ENCODE measurements at regions not wholly inside any gene's neighbourhood (a gene's known extent, or its start where the extent isn't known, plus 50 kb on each side); places are given as distances from the start of the nearest gene placed in this dataset.
"Not testable (repeated sequence)": the region's sequence is repeated elsewhere in the genome, so short reads cannot be mapped to it uniquely, and the experiment has no call there.

DNA sequence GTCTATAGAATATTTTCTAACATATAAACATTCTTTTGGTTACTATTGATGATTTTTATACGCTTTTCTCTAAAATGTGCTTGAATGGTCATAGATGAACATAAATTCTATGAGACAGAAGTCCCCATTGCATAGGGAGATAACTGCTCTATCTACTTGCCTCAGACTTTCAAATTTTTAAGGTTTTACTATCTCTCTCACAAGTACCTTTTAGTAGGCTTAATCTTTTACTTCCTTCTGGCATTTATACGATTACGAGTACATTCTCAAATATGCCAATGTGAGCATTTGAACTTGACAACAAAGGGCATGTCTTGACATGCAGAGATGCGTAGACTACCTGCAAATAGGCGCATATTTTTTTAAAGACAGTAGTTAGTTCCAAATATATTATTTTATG lies 935.9 kb upstream of the LRATD1 start:
- Mint-ChIP-seq H3K4me1 (ENCODE audit: low read depth in 2 of 2) (no peaks in the 10 kb centered on the region), H3K36me3 (ENCODE audit: insufficient read depth) (peaks cover 2% of the 10 kb centered on the region), H3K9me3 (peaks cover 8 to 14% of the 10 kb centered on the region in 2 donors), H3K27me3 (no peaks in the 10 kb centered on the region), H3K4me3 (no peak overlapping the region), H3K27ac (no peak overlapping the region)
- ATAC-seq (replicated peaks) (no peak), DNase-seq (no peak)

DNA sequence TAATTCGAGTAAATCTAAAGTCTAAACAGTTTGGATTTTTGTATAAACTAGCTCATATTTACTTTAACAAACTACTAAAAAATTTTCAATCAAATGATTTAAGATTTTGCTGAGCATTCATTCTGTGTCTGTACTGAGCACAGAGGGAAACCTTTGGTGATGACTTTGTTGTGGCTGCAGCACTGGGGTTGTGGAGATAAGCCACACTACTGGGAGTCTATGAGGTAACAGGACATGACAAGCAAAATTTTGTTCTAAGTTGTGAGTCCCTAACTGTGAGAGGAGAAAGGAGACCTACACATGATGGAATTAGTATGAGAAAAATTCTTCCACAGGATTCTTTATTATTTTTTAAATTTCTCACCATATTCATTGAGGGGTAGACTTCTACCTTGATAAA lies 933.7 kb upstream of the LRATD1 start:
- ATAC-seq (replicated peaks) = no peak
- no peak for DNase-seq
- H3K27ac Mint-ChIP-seq = no peak overlapping the region
- no peaks in the 10 kb centered on the region for H3K27me3 Mint-ChIP-seq
- H3K4me1 Mint-ChIP-seq (ENCODE audit: low read depth in 2 of 2) = no peaks in the 10 kb centered on the region
- H3K36me3 Mint-ChIP-seq (ENCODE audit: insufficient read depth) = no peaks in the 10 kb centered on the region
- no peak overlapping the region for H3K4me3 Mint-ChIP-seq
- peaks cover 9 to 14% of the 10 kb centered on the region in 2 donors for H3K9me3 Mint-ChIP-seq

DNA sequence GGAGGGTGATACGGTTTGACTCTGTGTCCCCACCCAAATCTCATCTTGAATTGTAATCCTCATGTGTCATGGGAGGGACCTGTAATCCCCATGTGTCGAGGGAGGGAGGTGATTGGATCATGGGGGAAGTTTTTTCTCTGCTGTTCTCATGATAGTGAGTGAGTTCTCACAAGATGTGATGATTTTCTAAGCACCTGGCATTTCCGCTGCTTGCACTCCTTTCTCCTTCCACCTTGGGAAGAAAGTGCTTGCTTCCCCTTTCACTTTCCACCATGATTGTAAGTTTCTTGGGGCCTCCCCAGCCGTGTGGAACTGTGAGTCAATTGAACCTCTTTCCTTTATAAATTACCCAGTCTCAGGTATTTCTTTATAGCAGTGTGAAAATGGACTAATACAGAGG lies 932.6 kb upstream of the LRATD1 start:
- H3K27ac Mint-ChIP-seq; H3K36me3 Mint-ChIP-seq (ENCODE audit: insufficient read depth); H3K4me3 Mint-ChIP-seq; H3K4me1 Mint-ChIP-seq (ENCODE audit: low read depth in 2 of 2); H3K27me3 Mint-ChIP-seq; ATAC-seq (replicated peaks); DNase-seq: not testable (repeated sequence)
- peaks cover 12 to 22% of the 10 kb centered on the region in 2 donors for H3K9me3 Mint-ChIP-seq

DNA sequence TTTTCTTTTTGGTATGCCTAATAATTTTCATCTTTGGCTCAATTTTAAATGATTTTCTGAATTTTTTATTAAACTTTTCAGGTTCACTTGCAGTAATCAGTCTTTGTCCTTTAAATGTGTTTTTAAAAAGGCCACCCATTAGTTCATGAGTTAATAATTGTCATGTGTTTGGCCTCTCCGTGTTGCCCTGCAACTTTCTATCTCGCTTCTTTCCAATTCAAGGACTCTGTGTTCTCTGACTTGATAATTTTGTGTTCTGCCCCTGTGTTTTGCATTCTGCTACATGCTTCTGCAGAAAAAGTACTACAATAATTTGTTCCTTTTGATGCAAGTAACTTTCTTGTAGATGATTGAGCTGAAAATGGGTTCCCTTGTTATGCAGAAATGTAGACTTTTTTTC lies 921.4 kb upstream of the LRATD1 start:
- H3K27ac Mint-ChIP-seq = no peak overlapping the region

DNA sequence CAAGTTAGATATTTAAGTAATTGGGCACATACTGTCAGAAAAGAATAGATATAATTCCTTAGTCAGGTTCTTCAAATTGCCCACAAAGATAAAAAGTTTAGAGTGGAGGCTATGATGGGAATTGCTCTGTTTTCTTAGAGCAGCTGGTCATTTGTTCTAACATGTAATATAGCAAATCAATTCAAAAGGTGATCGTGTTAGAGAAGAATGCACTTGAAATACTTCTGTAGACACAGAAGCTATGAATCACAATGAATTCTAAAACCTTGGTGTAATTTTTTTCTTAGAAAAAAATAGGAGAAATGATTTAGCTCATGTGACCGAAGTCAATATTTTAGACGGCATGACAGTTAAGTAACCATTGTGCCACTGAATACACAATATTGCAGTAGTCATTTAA lies 918.1 kb upstream of the LRATD1 start:
- no peak overlapping the region for H3K27ac Mint-ChIP-seq
- H3K27me3 Mint-ChIP-seq = no peaks in the 10 kb centered on the region
- no peak for DNase-seq
- no peaks in the 10 kb centered on the region for H3K36me3 Mint-ChIP-seq (ENCODE audit: insufficient read depth)
- ATAC-seq (replicated peaks) = no peak
- H3K4me3 Mint-ChIP-seq = no peak overlapping the region
- peaks cover under 1 to 4% of the 10 kb centered on the region in 2 donors for H3K9me3 Mint-ChIP-seq
- H3K4me1 Mint-ChIP-seq (ENCODE audit: low read depth in 2 of 2) = no peaks in the 10 kb centered on the region

More for the DNA sequence above, 921.4 kb upstream of the LRATD1 start:
- H3K4me3 Mint-ChIP-seq = no peak overlapping the region
- H3K4me1 Mint-ChIP-seq (ENCODE audit: low read depth in 2 of 2) = no peaks in the 10 kb centered on the region
- DNase-seq = no peak
- no peaks in the 10 kb centered on the region for H3K36me3 Mint-ChIP-seq (ENCODE audit: insufficient read depth)
- no peak for ATAC-seq (replicated peaks)
- H3K9me3 Mint-ChIP-seq = peaks cover 6 to 15% of the 10 kb centered on the region in 2 donors
- H3K27me3 Mint-ChIP-seq = no peaks in the 10 kb centered on the region

DNA sequence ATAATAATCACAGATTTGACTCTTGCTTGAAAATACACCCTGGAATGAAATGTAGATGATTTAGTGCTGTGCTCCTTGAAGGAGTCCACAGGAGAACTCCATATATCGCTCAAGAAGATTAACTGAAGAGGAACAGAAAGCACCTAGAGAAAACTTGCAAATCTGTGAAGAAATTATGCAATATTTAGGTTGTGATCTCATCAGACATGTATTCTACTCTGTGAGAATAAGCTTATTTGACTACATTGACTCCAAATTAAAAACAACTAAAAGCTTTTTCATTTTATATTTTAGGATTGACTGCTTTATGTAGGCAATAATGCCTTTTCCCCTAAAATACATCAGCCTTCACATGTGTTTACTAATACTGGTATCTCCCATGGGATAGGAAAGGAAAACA lies 906.6 kb upstream of the LRATD1 start:
- H3K4me1 Mint-ChIP-seq (ENCODE audit: low read depth in 2 of 2) = no peaks in the 10 kb centered on the region
- no peak for DNase-seq
- no peaks in the 10 kb centered on the region for H3K36me3 Mint-ChIP-seq (ENCODE audit: insufficient read depth)
- H3K9me3 Mint-ChIP-seq = peaks cover 8 to 12% of the 10 kb centered on the region in 2 donors
- no peak overlapping the region for H3K4me3 Mint-ChIP-seq
- no peak for ATAC-seq (replicated peaks)
- H3K27ac Mint-ChIP-seq = no peak overlapping the region
- no peaks in the 10 kb centered on the region for H3K27me3 Mint-ChIP-seq

DNA sequence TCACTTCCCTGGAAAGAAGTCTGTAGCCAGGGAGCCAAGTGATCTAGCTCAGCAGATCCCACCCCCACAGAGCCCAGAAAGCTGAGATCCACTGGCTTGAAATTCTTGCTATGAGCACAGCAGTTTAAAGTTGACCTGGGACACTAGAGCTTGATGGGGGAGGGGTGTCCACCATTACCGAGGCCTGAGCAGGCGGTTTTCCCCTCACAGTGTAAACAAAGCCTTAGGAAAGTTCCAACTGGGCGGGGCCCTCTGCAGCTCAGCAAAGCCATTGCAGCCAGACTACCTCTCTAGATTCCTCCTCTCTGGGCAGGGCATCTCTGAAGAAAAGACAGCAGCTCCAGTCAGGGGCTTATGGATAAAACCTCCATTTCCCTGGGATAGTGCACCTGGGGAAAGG lies 887.2 kb upstream of the LRATD1 start:
- Mint-ChIP-seq H3K27me3 (no peaks in the 10 kb centered on the region), H3K9me3 (peaks cover 15 to 32% of the 10 kb centered on the region in 2 donors), H3K4me3 (no peak overlapping the region), H3K27ac (no peak overlapping the region), H3K4me1 (ENCODE audit: low read depth in 2 of 2) (no peaks in the 10 kb centered on the region), H3K36me3 (ENCODE audit: insufficient read depth) (no peaks in the 10 kb centered on the region)
- DNase-seq (no peak), ATAC-seq (replicated peaks) (no peak)

DNA sequence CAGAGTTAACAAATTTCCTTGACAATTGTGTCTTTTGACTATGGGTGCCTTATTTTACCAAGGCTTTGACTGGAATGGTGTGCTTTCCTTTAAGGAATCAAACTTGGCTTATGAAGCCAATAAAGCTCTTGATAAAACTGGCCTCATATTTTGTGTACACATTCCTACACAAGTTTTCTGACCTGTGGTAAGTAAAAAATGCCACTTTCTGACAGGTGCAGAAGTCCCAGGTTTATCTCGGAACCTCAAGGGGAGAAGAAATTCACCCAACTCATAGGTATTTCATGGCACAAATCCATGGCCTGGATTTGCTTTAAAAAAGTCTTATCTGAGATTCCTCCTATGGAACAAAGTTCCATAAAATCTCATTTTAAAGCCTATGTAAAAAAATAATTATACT lies 880.6 kb upstream of the LRATD1 start:
- no peaks in the 10 kb centered on the region for H3K4me1 Mint-ChIP-seq (ENCODE audit: low read depth in 2 of 2)
- no peak overlapping the region for H3K4me3 Mint-ChIP-seq
- H3K9me3 Mint-ChIP-seq = peaks cover 11 to 26% of the 10 kb centered on the region in 2 donors
- no peak overlapping the region for H3K27ac Mint-ChIP-seq
- H3K27me3 Mint-ChIP-seq = no peaks in the 10 kb centered on the region
- DNase-seq = no peak
- H3K36me3 Mint-ChIP-seq (ENCODE audit: insufficient read depth) = no peaks in the 10 kb centered on the region
- no peak for ATAC-seq (replicated peaks)

DNA sequence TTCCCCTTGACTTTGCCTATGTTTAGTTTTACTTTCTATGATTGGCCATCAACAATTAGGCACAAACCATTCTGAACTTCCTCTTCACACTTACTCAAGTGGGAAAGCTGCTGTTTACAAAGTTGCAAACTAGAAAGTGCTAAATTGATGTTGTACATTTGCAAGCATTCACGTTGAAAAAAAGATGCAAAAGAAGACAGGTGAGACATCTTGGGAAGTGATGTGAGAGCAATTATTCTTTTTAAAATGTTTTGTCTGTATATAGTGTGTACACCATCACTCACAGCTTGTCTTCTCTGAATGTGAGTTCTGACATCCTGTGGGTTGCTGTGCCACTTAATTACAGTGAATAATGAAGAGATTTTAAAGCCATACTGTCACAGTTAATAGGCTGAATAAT lies 874.1 kb upstream of the LRATD1 start:
- Mint-ChIP-seq H3K9me3 (peaks cover 11 to 14% of the 10 kb centered on the region in 2 donors), H3K4me1 (ENCODE audit: low read depth in 2 of 2) (no peaks in the 10 kb centered on the region), H3K27me3 (no peaks in the 10 kb centered on the region), H3K4me3 (no peak overlapping the region), H3K36me3 (ENCODE audit: insufficient read depth) (no peaks in the 10 kb centered on the region), H3K27ac (no peak overlapping the region)
- DNase-seq = no peak
- no peak for ATAC-seq (replicated peaks)

DNA sequence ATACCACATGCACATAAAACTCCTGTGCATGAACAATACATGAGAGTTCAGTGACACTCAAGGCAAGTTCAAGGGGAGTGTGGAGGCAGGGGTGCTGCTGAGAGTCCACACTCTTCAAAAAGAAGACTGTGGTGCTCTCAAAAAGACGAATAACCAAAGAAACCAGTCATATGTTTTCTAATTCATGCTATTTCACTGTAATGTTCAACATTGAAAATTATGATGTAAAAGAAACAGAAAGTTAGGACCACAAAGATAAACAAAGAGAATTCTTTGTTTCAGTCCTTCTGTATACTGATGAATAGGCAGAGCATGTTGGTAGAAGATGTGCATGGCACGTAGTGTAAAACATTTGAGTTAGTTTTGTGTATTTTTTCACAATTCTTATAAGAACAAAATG lies 864.2 kb upstream of the LRATD1 start:
- ATAC-seq (replicated peaks) = no peak
- H3K4me3 Mint-ChIP-seq = no peak overlapping the region
- H3K27me3 Mint-ChIP-seq = no peaks in the 10 kb centered on the region
- DNase-seq = no peak
- no peak overlapping the region for H3K27ac Mint-ChIP-seq
- peaks cover 3 to 10% of the 10 kb centered on the region in 2 donors for H3K9me3 Mint-ChIP-seq
- H3K36me3 Mint-ChIP-seq (ENCODE audit: insufficient read depth) = no peaks in the 10 kb centered on the region
- H3K4me1 Mint-ChIP-seq (ENCODE audit: low read depth in 2 of 2) = no peaks in the 10 kb centered on the region

DNA sequence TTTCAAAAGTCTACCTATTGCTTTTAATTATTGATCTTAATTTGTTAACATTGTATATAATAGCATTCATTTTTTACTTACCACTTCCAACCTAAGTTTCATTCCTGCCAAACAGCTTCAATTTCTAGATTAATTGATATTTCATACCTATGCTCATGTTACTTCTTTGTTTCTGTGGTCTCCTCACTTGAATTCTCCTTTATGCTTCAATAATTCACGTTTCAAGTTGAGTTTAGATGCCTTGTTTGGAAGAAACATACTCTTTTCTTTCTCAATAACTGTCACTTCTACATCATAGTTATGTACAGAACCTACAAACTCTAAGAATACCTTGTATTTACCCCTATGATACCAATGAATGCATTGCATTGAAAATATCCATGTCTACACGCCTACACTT lies 862.2 kb upstream of the LRATD1 start:
- no peak for DNase-seq
- H3K36me3 Mint-ChIP-seq (ENCODE audit: insufficient read depth) = no peaks in the 10 kb centered on the region
- H3K4me3 Mint-ChIP-seq = no peak overlapping the region
- no peaks in the 10 kb centered on the region for H3K27me3 Mint-ChIP-seq
- ATAC-seq (replicated peaks) = no peak
- H3K9me3 Mint-ChIP-seq = peaks cover 3 to 10% of the 10 kb centered on the region in 2 donors
- H3K4me1 Mint-ChIP-seq (ENCODE audit: low read depth in 2 of 2) = no peaks in the 10 kb centered on the region
- H3K27ac Mint-ChIP-seq = no peak overlapping the region

DNA sequence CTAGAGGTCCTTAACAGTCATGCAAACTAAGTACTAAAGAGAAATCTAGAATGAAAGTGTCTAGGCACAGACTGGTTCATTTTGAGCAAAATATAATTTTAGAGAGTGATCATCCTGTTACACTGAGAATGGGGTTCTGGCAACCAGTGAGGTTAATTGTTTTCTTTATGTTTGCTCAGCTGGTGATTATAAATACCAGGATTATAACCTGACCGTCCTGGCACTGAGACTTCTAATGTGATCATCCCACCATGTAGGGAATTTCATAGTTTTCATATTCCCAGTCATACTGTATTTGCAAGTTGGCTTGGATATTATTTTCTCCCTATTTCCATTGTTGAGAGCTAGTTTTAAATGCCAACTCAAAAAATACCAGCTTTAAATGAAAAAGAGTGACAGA lies 852.5 kb upstream of the LRATD1 start:
- ATAC-seq (replicated peaks) (no peak), DNase-seq (no peak)
- no peak overlapping the region for H3K27ac Mint-ChIP-seq
- no peaks in the 10 kb centered on the region for H3K27me3 Mint-ChIP-seq
- H3K36me3 Mint-ChIP-seq (ENCODE audit: insufficient read depth) = no peaks in the 10 kb centered on the region
- no peak overlapping the region for H3K4me3 Mint-ChIP-seq
- H3K4me1 Mint-ChIP-seq (ENCODE audit: low read depth in 2 of 2) = no peaks in the 10 kb centered on the region
- peaks cover 6 to 9% of the 10 kb centered on the region in 2 donors for H3K9me3 Mint-ChIP-seq

DNA sequence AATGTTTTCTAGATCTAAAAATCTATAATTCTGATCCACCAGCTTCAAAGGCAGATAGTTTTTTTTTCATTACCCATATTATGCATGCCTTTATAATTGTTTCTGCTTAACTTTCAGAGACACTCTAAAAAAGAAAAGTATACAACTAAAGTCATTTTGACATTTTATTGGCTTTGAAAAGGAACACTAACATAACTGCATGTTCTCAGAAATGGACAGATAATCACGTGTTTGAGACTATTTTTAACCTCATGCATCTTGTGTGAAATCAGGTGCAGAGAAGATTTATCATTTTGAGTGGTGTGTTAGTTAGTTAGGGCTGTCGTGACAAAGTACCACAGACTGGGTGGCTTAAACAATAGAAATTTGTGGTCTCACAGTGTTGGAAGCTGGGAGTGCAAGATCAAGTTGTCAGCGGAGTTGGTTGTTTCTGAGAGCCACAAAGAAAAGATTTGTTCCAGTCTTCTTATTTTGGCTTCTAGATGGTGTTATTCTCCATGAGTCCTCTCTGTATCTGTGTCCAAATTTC lies 841.4 kb upstream of the LRATD1 start:
- ATAC-seq (replicated peaks) (no peak), DNase-seq (no peak)
- no peak overlapping the region for H3K27ac Mint-ChIP-seq
- no peaks in the 10 kb centered on the region for H3K4me1 Mint-ChIP-seq (ENCODE audit: low read depth in 2 of 2)
- no peaks in the 10 kb centered on the region for H3K36me3 Mint-ChIP-seq (ENCODE audit: insufficient read depth)
- H3K27me3 Mint-ChIP-seq = no peaks in the 10 kb centered on the region
- no peak overlapping the region for H3K4me3 Mint-ChIP-seq
- peaks cover 0 to 5% of the 10 kb centered on the region in 2 donors for H3K9me3 Mint-ChIP-seq

DNA sequence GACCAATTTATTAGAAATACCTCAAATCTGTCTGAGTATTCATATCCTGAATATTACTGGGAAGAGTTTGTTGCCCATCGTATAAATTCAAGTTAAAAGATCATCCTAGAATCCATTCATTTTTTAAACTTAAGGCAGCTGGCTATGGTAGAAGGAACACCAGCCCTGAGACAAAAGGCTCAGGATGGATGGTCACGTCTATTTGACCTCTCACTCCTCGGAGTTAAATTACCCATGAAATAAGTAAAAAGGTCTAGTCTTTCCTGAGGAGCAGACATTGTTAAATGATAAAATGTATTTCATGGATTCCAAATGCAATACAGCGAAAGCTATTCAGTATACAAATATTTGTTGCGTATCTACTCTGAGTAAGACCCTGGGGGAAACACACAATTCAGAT lies 826.0 kb upstream of the LRATD1 start:
- no peak for DNase-seq
- Mint-ChIP-seq H3K36me3 (ENCODE audit: insufficient read depth) (no peaks in the 10 kb centered on the region), H3K27me3 (no peaks in the 10 kb centered on the region), H3K4me3 (no peak overlapping the region), H3K9me3 (peaks cover 5 to 7% of the 10 kb centered on the region in 2 donors), H3K27ac (no peak overlapping the region), H3K4me1 (ENCODE audit: low read depth in 2 of 2) (no peaks in the 10 kb centered on the region)
- no peak for ATAC-seq (replicated peaks)

DNA sequence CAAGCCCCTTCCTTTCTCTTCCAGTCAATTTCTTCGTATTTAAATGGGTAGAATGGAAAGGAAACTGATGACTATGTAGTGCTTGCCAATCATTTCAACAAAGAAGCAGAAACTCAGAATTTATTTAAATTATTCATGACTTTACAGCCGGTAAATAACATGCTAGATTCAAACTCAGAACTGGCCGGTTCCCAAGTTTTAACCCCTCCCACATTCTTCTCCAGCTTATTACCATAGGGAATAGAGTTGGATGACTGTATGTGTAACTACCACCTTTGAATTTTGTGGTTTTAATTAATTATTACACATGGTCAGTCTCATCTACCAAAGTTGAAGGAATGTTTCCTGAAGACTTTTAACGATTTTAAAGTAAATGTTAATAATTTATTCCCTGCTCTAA lies 819.3 kb upstream of the LRATD1 start:
- DNase-seq (no peak), ATAC-seq (replicated peaks) (no peak)
- H3K4me1 Mint-ChIP-seq (ENCODE audit: low read depth in 2 of 2) = no peaks in the 10 kb centered on the region
- no peaks in the 10 kb centered on the region for H3K36me3 Mint-ChIP-seq (ENCODE audit: insufficient read depth)
- H3K4me3 Mint-ChIP-seq = no peak overlapping the region
- H3K27ac Mint-ChIP-seq = no peak overlapping the region
- peaks cover 0 to 4% of the 10 kb centered on the region in 2 donors for H3K9me3 Mint-ChIP-seq
- H3K27me3 Mint-ChIP-seq = no peaks in the 10 kb centered on the region

Data from effector memory CD8-positive, alpha-beta T cell (primary cell).